Neural cell (in vitro differentiated cells): ENCODE measurements at regions not wholly inside any gene's neighbourhood (a gene's known extent, or its start where the extent isn't known, plus 50 kb on each side); places are given as distances from the start of the nearest gene placed in this dataset.

ENCODE experiments used
- H2AFZ ChIP-seq: fragments of 200-600, 300-800 bp; sonication (generic), shearing (Covaris generic); 2 replicates; pipeline ENCODE4 v1.6.0; 2014; ENCODE audit warnings: low read depth, mild to moderate bottlenecking, antibody characterized with exemption, low read length, moderate library complexity
- H3F3A ChIP-seq: fragments of 200-600 bp; shearing (Covaris generic); 2 replicates; pipeline ENCODE4 v1.6.1; 2016; ENCODE audit warnings: mild to moderate bottlenecking, moderate library complexity, mixed read lengths, antibody characterized with exemption, low read length; ENCODE audit not compliant: insufficient read depth, poor library complexity, severe bottlenecking
- H3K27ac ChIP-seq: fragments of 200-600, 300-800 bp; sonication (generic), shearing (Covaris generic); 2 replicates; pipeline ENCODE4 v1.5.1; 2014; ENCODE audit warnings: mild to moderate bottlenecking, low read length, moderate library complexity
- H3K27me3 ChIP-seq: fragments of 300-800, 200-600 bp; sonication (generic), shearing (Covaris generic); 2 replicates; pipeline ENCODE4 v1.6.0; 2014; ENCODE audit warnings: mild to moderate bottlenecking, low read depth, low read length, moderate library complexity; ENCODE audit not compliant: insufficient read depth
- H3K36me3 ChIP-seq: fragments of 300-800, 200-600 bp; sonication (generic), shearing (Covaris generic); 2 replicates; pipeline ENCODE4 v1.5.1; 2014; ENCODE audit warnings: mild to moderate bottlenecking, antibody characterized with exemption, low read length, moderate library complexity; ENCODE audit not compliant: insufficient read depth
- H3K4me2 ChIP-seq: fragments of 300-800, 200-600 bp; sonication (generic), shearing (Covaris generic); 2 replicates; pipeline ENCODE4 v1.6.0; 2014; ENCODE audit warnings: mild to moderate bottlenecking, low read length
- H3K4me3 ChIP-seq: fragments of 300-800, 200-600 bp; sonication (generic), shearing (Covaris generic); 2 replicates; pipeline ENCODE4 v1.5.1; 2014; ENCODE audit warnings: mild to moderate bottlenecking, low read length, moderate library complexity
- H3K79me2 ChIP-seq: fragments of 200-600 bp; shearing (Covaris generic); replicated peaks from 2 replicates; pipeline ENCODE4 v1.6.0; 2014; ENCODE audit warnings: mild to moderate bottlenecking, low read length, moderate library complexity; ENCODE audit not compliant: insufficient read depth
- H3K9ac ChIP-seq: fragments of 300-800, 200-600 bp; sonication (generic), shearing (Covaris generic); 2 replicates; pipeline ENCODE4 v1.6.1; 2016; ENCODE audit warnings: mild to moderate bottlenecking, low read length, mixed read lengths
- H3K9me2 ChIP-seq: fragments of 200-600 bp; shearing (Covaris generic); 2 replicates; pipeline ENCODE4 v1.6.1; 2016; ENCODE audit warnings: mild to moderate bottlenecking, low read length, mixed read lengths; ENCODE audit not compliant: insufficient read depth
- H3K9me3 ChIP-seq: fragments of 200-600, 300-800 bp; sonication (generic), shearing (Covaris generic); 2 replicates; pipeline ENCODE4 v1.6.1; 2016; ENCODE audit warnings: mild to moderate bottlenecking, mixed run types, low read length, moderate library complexity, mixed read lengths
- H4K20me1 ChIP-seq: fragments of 200-600 bp; shearing (Covaris generic); 2 replicates; pipeline ENCODE4 v1.6.1; 2016; ENCODE audit warnings: mild to moderate bottlenecking, mixed run types; ENCODE audit not compliant: insufficient read depth
- EP300 ChIP-seq: fragments of 450-650 bp; conservative IDR thresholded peaks from 2 replicates; pipeline ENCODE4 v1.6.1; 2014; ENCODE audit warnings: antibody characterized with exemption, mild to moderate bottlenecking, moderate library complexity; ENCODE audit not compliant: poor library complexity, severe bottlenecking
- EZH2 ChIP-seq: fragments of 200-600, 300-800 bp; shearing (Covaris generic), sonication (generic); IDR thresholded peaks from 2 replicates; pipeline ENCODE4 v1.6.1; 2014; ENCODE audit warnings: antibody characterized with exemption, low read length, borderline replicate concordance, mild to moderate bottlenecking; ENCODE audit not compliant: insufficient read depth, poor library complexity, severe bottlenecking
- MXI1 ChIP-seq: fragments of 450-650 bp; conservative IDR thresholded peaks from 2 replicates; pipeline ENCODE4 v1.6.1; 2014; ENCODE audit warnings: antibody characterized with exemption, mild to moderate bottlenecking; ENCODE audit not compliant: poor library complexity, severe bottlenecking
- POLR2AphosphoS5 ChIP-seq: IDR thresholded peaks from 2 replicates; pipeline ENCODE4 v1.6.1; 2012
- RAD21 ChIP-seq: fragments of 450-650 bp; conservative IDR thresholded peaks from 2 replicates; pipeline ENCODE4 v1.6.1; 2014; ENCODE audit warnings: antibody characterized with exemption, mild to moderate bottlenecking, moderate library complexity
- SMC3 ChIP-seq: fragments of 450-650 bp; conservative IDR thresholded peaks from 2 replicates; pipeline ENCODE4 v1.6.1; 2014; ENCODE audit warnings: antibody characterized with exemption, mild to moderate bottlenecking, moderate library complexity; ENCODE audit not compliant: poor library complexity
- TAF1 ChIP-seq: IDR thresholded peaks from 2 replicates; pipeline ENCODE4 v1.6.1; 2012; ENCODE audit warnings: low read depth
- TF ChIP-seq, protein P1 (sequence below): fragments of 450-650 bp; IDR thresholded peaks from 2 replicates; pipeline ENCODE4 v1.5.1; 2014; ENCODE audit warnings: antibody characterized with exemption, mild to moderate bottlenecking, moderate library complexity; ENCODE audit not compliant: poor library complexity, severe bottlenecking
- TF ChIP-seq, protein P2 (sequence below): IDR thresholded peaks from 2 replicates; pipeline ENCODE4 v1.6.1; 2012; ENCODE audit warnings: borderline replicate concordance

- Histone ChIP-seq H4K20me1 (no peaks in the 10 kb centered on the region), H3K27ac (no peak overlapping the region), H3K9me2 (no peaks in the 10 kb centered on the region), H3K4me2 (no peak overlapping the region), H3K9ac (no peak overlapping the region), H3K79me2 (no peaks in the 10 kb centered on the region), H3F3A (no peaks in the 10 kb centered on the region), H2AFZ (no peak overlapping the region), H3K27me3 (no peaks in the 10 kb centered on the region), H3K36me3 (no peaks in the 10 kb centered on the region), H3K4me3 (no peak overlapping the region), H3K9me3 (no peaks in the 10 kb centered on the region)
- TF ChIP-seq MXI1 (no peak), EZH2 (no peak), TAF1 (no peak), RAD21 (no peak), SMC3 (no peak), EP300 (no peak), POLR2AphosphoS5 (no peak)
- TF ChIP-seq, protein P1, sequence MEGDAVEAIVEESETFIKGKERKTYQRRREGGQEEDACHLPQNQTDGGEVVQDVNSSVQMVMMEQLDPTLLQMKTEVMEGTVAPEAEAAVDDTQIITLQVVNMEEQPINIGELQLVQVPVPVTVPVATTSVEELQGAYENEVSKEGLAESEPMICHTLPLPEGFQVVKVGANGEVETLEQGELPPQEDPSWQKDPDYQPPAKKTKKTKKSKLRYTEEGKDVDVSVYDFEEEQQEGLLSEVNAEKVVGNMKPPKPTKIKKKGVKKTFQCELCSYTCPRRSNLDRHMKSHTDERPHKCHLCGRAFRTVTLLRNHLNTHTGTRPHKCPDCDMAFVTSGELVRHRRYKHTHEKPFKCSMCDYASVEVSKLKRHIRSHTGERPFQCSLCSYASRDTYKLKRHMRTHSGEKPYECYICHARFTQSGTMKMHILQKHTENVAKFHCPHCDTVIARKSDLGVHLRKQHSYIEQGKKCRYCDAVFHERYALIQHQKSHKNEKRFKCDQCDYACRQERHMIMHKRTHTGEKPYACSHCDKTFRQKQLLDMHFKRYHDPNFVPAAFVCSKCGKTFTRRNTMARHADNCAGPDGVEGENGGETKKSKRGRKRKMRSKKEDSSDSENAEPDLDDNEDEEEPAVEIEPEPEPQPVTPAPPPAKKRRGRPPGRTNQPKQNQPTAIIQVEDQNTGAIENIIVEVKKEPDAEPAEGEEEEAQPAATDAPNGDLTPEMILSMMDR, result no peak
- TF ChIP-seq, protein P2, sequence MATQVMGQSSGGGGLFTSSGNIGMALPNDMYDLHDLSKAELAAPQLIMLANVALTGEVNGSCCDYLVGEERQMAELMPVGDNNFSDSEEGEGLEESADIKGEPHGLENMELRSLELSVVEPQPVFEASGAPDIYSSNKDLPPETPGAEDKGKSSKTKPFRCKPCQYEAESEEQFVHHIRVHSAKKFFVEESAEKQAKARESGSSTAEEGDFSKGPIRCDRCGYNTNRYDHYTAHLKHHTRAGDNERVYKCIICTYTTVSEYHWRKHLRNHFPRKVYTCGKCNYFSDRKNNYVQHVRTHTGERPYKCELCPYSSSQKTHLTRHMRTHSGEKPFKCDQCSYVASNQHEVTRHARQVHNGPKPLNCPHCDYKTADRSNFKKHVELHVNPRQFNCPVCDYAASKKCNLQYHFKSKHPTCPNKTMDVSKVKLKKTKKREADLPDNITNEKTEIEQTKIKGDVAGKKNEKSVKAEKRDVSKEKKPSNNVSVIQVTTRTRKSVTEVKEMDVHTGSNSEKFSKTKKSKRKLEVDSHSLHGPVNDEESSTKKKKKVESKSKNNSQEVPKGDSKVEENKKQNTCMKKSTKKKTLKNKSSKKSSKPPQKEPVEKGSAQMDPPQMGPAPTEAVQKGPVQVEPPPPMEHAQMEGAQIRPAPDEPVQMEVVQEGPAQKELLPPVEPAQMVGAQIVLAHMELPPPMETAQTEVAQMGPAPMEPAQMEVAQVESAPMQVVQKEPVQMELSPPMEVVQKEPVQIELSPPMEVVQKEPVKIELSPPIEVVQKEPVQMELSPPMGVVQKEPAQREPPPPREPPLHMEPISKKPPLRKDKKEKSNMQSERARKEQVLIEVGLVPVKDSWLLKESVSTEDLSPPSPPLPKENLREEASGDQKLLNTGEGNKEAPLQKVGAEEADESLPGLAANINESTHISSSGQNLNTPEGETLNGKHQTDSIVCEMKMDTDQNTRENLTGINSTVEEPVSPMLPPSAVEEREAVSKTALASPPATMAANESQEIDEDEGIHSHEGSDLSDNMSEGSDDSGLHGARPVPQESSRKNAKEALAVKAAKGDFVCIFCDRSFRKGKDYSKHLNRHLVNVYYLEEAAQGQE, result no peak
These were observed 84.6 kb upstream of the LYZL1 start for GRCh38 chr10:29204070-29204800.

DNA sequence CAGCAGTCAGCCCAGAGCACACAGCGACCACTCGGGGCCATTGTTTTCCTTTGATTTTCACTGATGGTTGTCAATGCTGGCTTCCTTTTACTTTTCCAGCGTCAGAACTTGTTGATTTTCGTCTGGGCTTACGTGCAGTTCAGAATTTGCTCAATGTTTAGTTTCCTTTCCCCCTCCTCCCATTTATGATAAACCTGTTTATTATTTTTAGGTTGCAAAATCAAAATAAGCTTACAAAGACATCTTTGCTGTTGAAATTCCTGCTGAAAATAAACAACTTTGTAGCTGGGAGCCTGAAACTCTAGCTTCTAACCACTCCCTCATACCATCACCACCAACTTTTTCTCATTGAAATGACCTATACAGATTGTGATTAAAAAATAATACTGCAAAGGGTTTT lies 83.1 kb upstream of the LYZL1 start:
- Histone ChIP-seq H4K20me1 (no peaks in the 10 kb centered on the region), H3K9me2 (no peaks in the 10 kb centered on the region), H3K79me2 (no peaks in the 10 kb centered on the region), H3K27me3 (no peaks in the 10 kb centered on the region), H3F3A (no peaks in the 10 kb centered on the region), H2AFZ (no peak overlapping the region), H3K4me2 (no peak overlapping the region), H3K9me3 (no peaks in the 10 kb centered on the region), H3K9ac (no peak overlapping the region), H3K36me3 (no peaks in the 10 kb centered on the region), H3K27ac (no peak overlapping the region), H3K4me3 (no peak overlapping the region)
- no peak for TF ChIP-seq EZH2
- no peak for TF ChIP-seq RAD21
- TF ChIP-seq, protein P1, result no peak
- no peak for TF ChIP-seq TAF1
- no peak for TF ChIP-seq POLR2AphosphoS5
- TF ChIP-seq, protein P2, result no peak
- TF ChIP-seq SMC3, result no peak
- no peak for TF ChIP-seq MXI1
- TF ChIP-seq EP300, result no peak
